Sigmoid colon (tissue), 6 donors: ENCODE measurements at regions not wholly inside any gene's neighbourhood (a gene's known extent, or its start where the extent isn't known, plus 50 kb on each side); places are given as distances from the start of the nearest gene placed in this dataset.
"Not testable (repeated sequence)": the region's sequence is repeated elsewhere in the genome, so short reads cannot be mapped to it uniquely, and the experiment has no call there.

Experiments
- DNase-seq: peaks from one replicate; pipeline ENCODE4 v3.0.0-alpha.2; 2019
- H3K27ac ChIP-seq, 4 donors: fragments of 200-600 bp; sonication (generic); one replicate each; pipeline ENCODE4 v1.5.1; 2016 to 2019; ENCODE audit warnings: mild to moderate bottlenecking in 1 of 4
- H3K27me3 ChIP-seq, 3 donors: fragments of 200-600 bp; sonication (generic); one replicate each; pipeline ENCODE4 v1.5.1; 2019; ENCODE audit warnings: mild to moderate bottlenecking in 1 of 3
- H3K36me3 ChIP-seq, 4 donors: fragments of 200-600 bp; sonication (generic); one replicate each; pipeline ENCODE4 v1.5.1; 2016 to 2019
- H3K4me1 ChIP-seq, 4 donors: fragments of 200-600 bp; sonication (generic); one replicate each; pipeline ENCODE4 v1.5.1; 2017 to 2019
- H3K4me3 ChIP-seq, 4 donors: fragments of 200-600 bp; sonication (generic); one replicate each; pipeline ENCODE4 v1.5.1; 2017 to 2019; ENCODE audit warnings: mild to moderate bottlenecking in 2 of 4, moderate library complexity in 1 of 4
- H3K9me3 ChIP-seq, 4 donors: fragments of 200-600 bp in 3 of 4; sonication (generic) in 3 of 4; one replicate each; pipeline versions ENCODE4 v1.5.1 to v1.6.1; 2013 to 2019
- EP300 ChIP-seq, 4 donors: sonication (generic); formaldehyde crosslinking; IDR thresholded peaks; one replicate each; pipeline ENCODE4 v1.6.1; 2017; ENCODE audit warnings: antibody characterized with exemption in 4 of 4
- POLR2A ChIP-seq, 2 donors: fragments of 450-650 bp; IDR thresholded peaks; one replicate each; pipeline ENCODE4 v1.6.1; 2016; ENCODE audit warnings: antibody characterized with exemption in 2 of 2, mild to moderate bottlenecking in 2 of 2, moderate library complexity in 2 of 2
- POLR2AphosphoS5 ChIP-seq, 4 donors: sonication (generic); formaldehyde crosslinking; IDR thresholded peaks; one replicate each; pipeline ENCODE4 v1.6.1; 2017; ENCODE audit warnings: antibody characterized with exemption in 4 of 4
- WGBS, 2 donors: extraction: QIAGEN DNeasy Blood & Tissue Kit; methylation state at CpG; one replicate each; pipeline ENCODE4 v1.1.7; 2013; 5-methylcytosine and 5-hydroxymethylcytosine counted together
- intact Hi-C: fragments of 100-400 bp; cut with DNase I; formaldehyde crosslinking; loops from one replicate; pipeline ENCODE4 v1.15.1; 2023
- TF ChIP-seq, protein P1 (sequence below), 4 experiments: fragments of 450-650 bp in 3 of 4; fragments of 200-600 bp in 1 of 4; IDR thresholded peaks; one replicate each; pipeline ENCODE4 v1.5.1; 2016 to 2019; ENCODE audit warnings: antibody characterized with exemption in 4 of 4, mild to moderate bottlenecking in 3 of 4, moderate library complexity in 2 of 4
- donor health status: healthy with polysubstance abuse.
- donor health status: healthy.

DNA sequence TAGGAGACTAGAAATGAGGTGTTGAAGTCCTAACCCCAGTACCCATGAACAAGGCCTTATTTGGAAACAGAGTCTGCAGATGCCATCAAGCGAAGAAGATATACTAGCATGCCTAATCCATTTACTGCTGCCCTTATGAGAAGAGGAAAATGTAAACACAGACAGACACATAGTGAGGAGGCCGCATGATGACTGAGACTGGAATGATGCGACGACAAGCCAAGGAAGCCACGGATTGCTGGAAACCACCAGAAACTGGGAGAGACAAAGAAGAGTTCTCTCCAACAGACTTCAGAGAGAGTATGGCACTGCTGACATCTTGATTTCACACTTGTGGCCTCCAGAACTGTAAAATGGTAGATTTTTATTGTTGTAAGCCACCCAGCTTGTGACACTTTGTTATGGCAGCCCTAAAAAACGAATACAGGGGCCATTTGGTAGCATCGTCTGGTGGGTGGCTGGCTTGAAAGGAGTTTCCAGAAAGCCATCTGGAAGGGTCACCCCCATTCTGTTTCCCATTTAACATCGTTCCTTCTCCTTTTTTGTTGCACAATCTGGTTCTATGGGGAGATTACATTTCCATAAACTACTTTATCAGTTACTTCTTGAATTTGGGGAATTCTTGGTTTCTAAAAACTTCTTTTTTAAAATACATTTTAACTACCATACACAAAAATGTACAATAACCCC, 193.1 kb downstream of the HSD17B3 start:
- peaks cover 0 to 16% (median 6%) of the 10 kb centered on the region in 4 donors for H3K4me1 ChIP-seq
- TF ChIP-seq EP300 (IDR thresholded peaks at IDR 0.05) = no peak
- TF ChIP-seq, protein P1, sequence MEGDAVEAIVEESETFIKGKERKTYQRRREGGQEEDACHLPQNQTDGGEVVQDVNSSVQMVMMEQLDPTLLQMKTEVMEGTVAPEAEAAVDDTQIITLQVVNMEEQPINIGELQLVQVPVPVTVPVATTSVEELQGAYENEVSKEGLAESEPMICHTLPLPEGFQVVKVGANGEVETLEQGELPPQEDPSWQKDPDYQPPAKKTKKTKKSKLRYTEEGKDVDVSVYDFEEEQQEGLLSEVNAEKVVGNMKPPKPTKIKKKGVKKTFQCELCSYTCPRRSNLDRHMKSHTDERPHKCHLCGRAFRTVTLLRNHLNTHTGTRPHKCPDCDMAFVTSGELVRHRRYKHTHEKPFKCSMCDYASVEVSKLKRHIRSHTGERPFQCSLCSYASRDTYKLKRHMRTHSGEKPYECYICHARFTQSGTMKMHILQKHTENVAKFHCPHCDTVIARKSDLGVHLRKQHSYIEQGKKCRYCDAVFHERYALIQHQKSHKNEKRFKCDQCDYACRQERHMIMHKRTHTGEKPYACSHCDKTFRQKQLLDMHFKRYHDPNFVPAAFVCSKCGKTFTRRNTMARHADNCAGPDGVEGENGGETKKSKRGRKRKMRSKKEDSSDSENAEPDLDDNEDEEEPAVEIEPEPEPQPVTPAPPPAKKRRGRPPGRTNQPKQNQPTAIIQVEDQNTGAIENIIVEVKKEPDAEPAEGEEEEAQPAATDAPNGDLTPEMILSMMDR (IDR thresholded peaks at IDR 0.05) = no peak
- no peaks in the 10 kb centered on the region for H3K27me3 ChIP-seq
- H3K27ac ChIP-seq = no peak overlapping the region
- DNase-seq = no peak
- peaks cover 0 to 9% (median 1%) of the 10 kb centered on the region in 4 donors for H3K9me3 ChIP-seq
- intact Hi-C loops = no loop called here
- WGBS, 2 donors = 88 to 92% methylated on average over 8 of the region's 8 CpGs
- H3K4me3 ChIP-seq = no peak overlapping the region
- H3K36me3 ChIP-seq = no peaks in the 10 kb centered on the region

- DNase-seq = no peak
- WGBS, 2 donors = 30 to 68% methylated on average over 2 of the region's 2 CpGs
Observed at GRCh38 chr9:96107436-96107835, 194.5 kb downstream of the HSD17B3 start.

DNA sequence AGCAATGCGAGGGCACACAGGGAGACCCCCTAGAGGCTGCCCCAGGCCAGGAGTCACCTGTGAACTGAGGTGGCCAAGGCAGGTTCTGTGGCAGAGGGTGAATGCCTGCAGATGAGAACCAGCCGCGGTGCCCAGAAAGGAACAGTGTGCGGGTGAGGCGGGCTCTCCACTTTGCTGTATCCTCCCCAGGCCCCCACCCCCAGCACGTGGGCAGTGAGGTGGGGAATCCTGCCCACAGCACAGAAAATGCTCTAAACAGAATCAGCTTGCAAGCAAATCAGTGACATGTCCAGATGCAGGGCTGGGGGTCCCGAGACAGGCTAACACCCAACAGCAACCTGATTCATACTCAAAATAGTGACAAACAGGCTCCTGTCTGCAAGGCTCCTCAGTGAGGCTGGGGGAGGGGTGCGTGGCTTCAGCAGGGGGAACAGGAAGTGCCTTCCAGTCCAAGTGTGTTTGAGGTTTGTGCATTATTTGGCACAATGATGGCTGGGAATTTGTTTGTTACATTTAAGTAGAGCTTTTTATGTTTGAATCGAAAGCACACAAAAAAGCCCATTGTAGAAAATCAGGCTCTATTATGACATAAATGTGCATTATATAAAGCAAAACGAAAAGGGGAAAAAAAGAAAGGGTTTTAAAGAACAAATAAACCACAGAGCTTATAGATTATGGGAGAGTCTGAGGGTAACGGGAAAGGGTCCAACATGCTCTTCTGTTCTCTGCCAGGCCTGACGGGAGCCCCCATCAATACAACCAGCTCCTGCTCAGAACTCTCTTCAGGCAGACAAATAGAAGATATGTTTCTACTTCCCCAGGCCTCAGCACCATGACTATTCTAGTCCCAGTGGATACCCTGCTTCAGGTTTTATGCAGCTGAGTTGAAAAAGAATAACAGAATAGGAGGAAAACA, 201.3 kb downstream of the HSD17B3 start:
- no peak overlapping the region for H3K27ac ChIP-seq

More at GRCh38 chr9:96107436-96107835, 194.5 kb downstream of the HSD17B3 start:
- TF ChIP-seq POLR2A (IDR thresholded peaks at IDR 0.05) = no peak
- intact Hi-C loops = no loop called here
- no peaks in the 10 kb centered on the region for H3K27me3 ChIP-seq
- peaks cover 0 to 9% (median 1%) of the 10 kb centered on the region in 4 donors for H3K9me3 ChIP-seq
- no peak overlapping the region for H3K27ac ChIP-seq
- no peak overlapping the region for H3K4me3 ChIP-seq
- H3K4me1 ChIP-seq = peaks cover 0 to 16% (median 6%) of the 10 kb centered on the region in 4 donors
- H3K36me3 ChIP-seq = no peaks in the 10 kb centered on the region

DNA sequence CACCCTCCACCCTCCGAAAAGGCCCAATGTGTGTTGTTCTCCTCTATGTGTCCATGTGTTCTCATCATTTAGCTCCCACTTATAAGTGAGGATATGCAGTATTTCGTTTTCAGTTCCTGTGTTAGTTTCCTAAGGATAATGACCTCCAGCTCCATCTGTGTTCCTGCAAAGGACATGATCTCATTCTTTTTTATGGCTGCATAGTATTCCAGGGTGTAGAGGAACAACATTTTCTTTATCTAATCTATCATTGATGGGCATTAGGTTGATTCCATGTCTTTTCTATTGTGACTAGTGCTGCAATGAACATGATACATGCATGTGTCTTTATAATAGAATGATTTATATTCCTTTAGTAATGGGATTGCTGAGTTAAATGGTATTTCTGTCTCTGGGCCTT, 211.3 kb downstream of the HSD17B3 start:
- DNase-seq, H3K4me1 ChIP-seq, H3K36me3 ChIP-seq, H3K27ac ChIP-seq, H3K27me3 ChIP-seq, H3K4me3 ChIP-seq, intact Hi-C loops, H3K9me3 ChIP-seq: not testable (repeated sequence)
- 86 to 88% methylated on average over 2 of the region's 2 CpGs for WGBS, 2 donors

More for the DNA sequence above, 201.3 kb downstream of the HSD17B3 start:
- WGBS, 2 donors = 53 to 79% methylated on average over 12 of the region's 12 CpGs
- intact Hi-C loops = no loop called here
- Histone ChIP-seq H3K4me3 (no peak overlapping the region), H3K4me1 (no peaks in the 10 kb centered on the region), H3K27me3 (no peaks in the 10 kb centered on the region), H3K9me3 (peaks cover 0 to 3% (median 0%) of the 10 kb centered on the region in 4 donors), H3K36me3 (no peaks in the 10 kb centered on the region)
- no peak for TF ChIP-seq EP300 (IDR thresholded peaks at IDR 0.05)
- TF ChIP-seq, protein P1 (IDR thresholded peaks at IDR 0.05) = no peak
- no peak for TF ChIP-seq POLR2AphosphoS5 (IDR thresholded peaks at IDR 0.05)
- no peak for TF ChIP-seq POLR2A (IDR thresholded peaks at IDR 0.05)
- no peak for DNase-seq

DNA sequence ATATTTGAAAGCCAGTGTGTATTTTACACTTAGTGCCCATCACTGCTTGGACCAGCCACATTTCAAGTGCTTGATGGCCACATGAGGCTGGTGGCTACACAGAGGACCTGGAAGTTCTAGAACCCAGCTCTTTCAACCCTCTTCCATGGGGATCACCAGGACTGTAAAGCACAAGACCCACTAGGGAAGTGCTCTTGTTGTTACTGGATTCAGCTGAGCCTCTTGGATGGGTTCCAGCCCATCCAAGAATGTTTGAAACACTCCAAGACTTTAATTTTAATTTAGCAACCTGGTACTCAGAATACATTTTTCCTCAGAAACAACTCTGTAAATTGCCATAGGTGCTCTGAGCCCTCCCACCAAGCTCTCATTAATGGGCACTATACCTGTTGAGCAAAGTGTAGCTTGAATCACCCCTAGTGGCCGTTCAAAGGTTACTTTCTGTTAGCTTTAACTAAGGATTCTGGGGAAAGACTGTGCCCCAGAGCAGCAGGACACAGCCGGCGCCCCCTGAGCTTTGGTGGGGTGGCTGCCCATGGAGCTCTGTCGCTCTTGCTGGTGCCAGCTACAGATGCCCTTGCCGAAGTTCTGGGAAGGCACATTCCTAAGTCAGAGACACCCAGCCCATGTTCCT, 212.4 kb downstream of the HSD17B3 start:
- H3K27me3 ChIP-seq = no peaks in the 10 kb centered on the region
- H3K9me3 ChIP-seq = no peaks in the 10 kb centered on the region
- TF ChIP-seq POLR2AphosphoS5 (IDR thresholded peaks at IDR 0.05) = no peak
- TF ChIP-seq EP300 (IDR thresholded peaks at IDR 0.05) = no peak
- TF ChIP-seq, protein P1 (IDR thresholded peaks at IDR 0.05) = no peak
- TF ChIP-seq POLR2A (IDR thresholded peaks at IDR 0.05) = no peak
- no peak for DNase-seq
- 75 to 87% methylated on average over 5 of the region's 5 CpGs for WGBS, 2 donors
- no peak overlapping the region for H3K4me3 ChIP-seq
- H3K4me1 ChIP-seq = no peaks in the 10 kb centered on the region
- no peak overlapping the region for H3K27ac ChIP-seq
- intact Hi-C loops = no loop called here
- H3K36me3 ChIP-seq = no peaks in the 10 kb centered on the region
